OCI-LY7 (cell line): ENCODE measurements at regions not wholly inside any gene's neighbourhood (a gene's known extent, or its start where the extent isn't known, plus 50 kb on each side); places are given as distances from the start of the nearest gene placed in this dataset.

Source experiments
- BruUV-seq: library from RNA; stranded (reverse); fragments of 400-500 nt; replicated peaks from 2 replicates; lab custom pipeline; 2021; lab: Mats Ljungman, UMichigan
- CTCF ChIA-PET: fragments of 300-600 bp; sonication (Branson Sonifier 250); formaldehyde crosslinking; loops from one replicate; lab custom pipeline; 2022; ENCODE audit warnings: antibody characterized with exemption; ENCODE audit not compliant: unreplicated experiment; lab: Charles Lee
- POLR2A ChIA-PET: fragments of 300-600 bp; sonication (Branson Sonifier 250); formaldehyde crosslinking; loops from one replicate; lab custom pipeline; 2022; ENCODE audit warnings: antibody characterized with exemption; lab: Charles Lee
- DNase-seq: peaks from one replicate; pipeline ENCODE4 v3.0.0-alpha.2; 2015; ENCODE audit warnings: low spot score
- H2AFZ ChIP-seq: fragments of 200-600 bp; sonication (generic), shearing (Covaris generic); 2 replicates; pipeline ENCODE4 v1.6.1; 2014; ENCODE audit warnings: mild to moderate bottlenecking, antibody characterized with exemption, low read length, moderate library complexity
- H3K27ac ChIP-seq: fragments of 200-600 bp; sonication (generic); 2 replicates; pipeline ENCODE4 v1.5.1; 2014; ENCODE audit warnings: mixed run types, low read depth, mild to moderate bottlenecking, moderate library complexity, low read length, inconsistent platforms; ENCODE audit not compliant: poor library complexity, severe bottlenecking
- H3K36me3 ChIP-seq: fragments of 200-600 bp; sonication (generic); 2 replicates; pipeline ENCODE4 v1.6.1; 2014; ENCODE audit warnings: mild to moderate bottlenecking, antibody characterized with exemption, low read length, moderate library complexity, mixed read lengths; ENCODE audit not compliant: insufficient read depth
- H3K4me1 ChIP-seq: fragments of 200-600 bp; sonication (generic); 2 replicates; pipeline ENCODE4 v1.5.1; 2014; ENCODE audit warnings: mild to moderate bottlenecking, low read length; ENCODE audit not compliant: insufficient read depth, poor library complexity, severe bottlenecking
- H3K4me2 ChIP-seq: fragments of 200-600 bp; sonication (generic); 2 replicates; pipeline ENCODE4 v1.6.1; 2014; ENCODE audit warnings: mild to moderate bottlenecking, low read length
- H3K4me3 ChIP-seq: fragments of 200-600 bp; sonication (generic); 2 replicates; pipeline ENCODE4 v1.5.1; 2014; ENCODE audit warnings: mild to moderate bottlenecking, low read depth, low read length; ENCODE audit not compliant: poor library complexity, severe bottlenecking
- H3K79me2 ChIP-seq: fragments of 200-600 bp; sonication (generic); 2 replicates; pipeline ENCODE4 v1.6.1; 2016; ENCODE audit warnings: low read depth, mild to moderate bottlenecking, low read length, moderate library complexity, mixed read lengths; ENCODE audit not compliant: insufficient read depth
- H3K9me2 ChIP-seq: fragments of 200-600 bp; sonication (generic); 2 replicates; pipeline ENCODE4 v1.6.1; 2016; ENCODE audit warnings: mild to moderate bottlenecking, low read length, mixed read lengths; ENCODE audit not compliant: insufficient read depth
- H3K9me3 ChIP-seq: fragments of 200-600 bp; sonication (generic); 2 replicates; pipeline ENCODE4 v1.6.1; 2014; ENCODE audit warnings: mild to moderate bottlenecking, mixed run types, low read length, mixed read lengths
- H4K20me1 ChIP-seq: fragments of 200-600 bp; sonication (generic); 2 replicates; pipeline ENCODE4 v1.6.1; 2014; ENCODE audit warnings: mild to moderate bottlenecking, antibody characterized with exemption, low read length, moderate library complexity, mixed read lengths; ENCODE audit not compliant: insufficient read depth
- EZH2phosphoT487 ChIP-seq: fragments of 200-600 bp; sonication (generic); IDR thresholded peaks from 2 replicates; pipeline ENCODE4 v1.6.1; 2018; ENCODE audit warnings: low read depth, borderline replicate concordance, mild to moderate bottlenecking, mixed run types, antibody characterized with exemption, low read length, moderate library complexity, mixed read lengths
- intact Hi-C: fragments of 100-400 bp; cut with micrococcal nuclease; formaldehyde crosslinking; loops from one replicate; pipeline ENCODE4 v1.10.0; 2022; ENCODE audit not compliant: unreplicated experiment
- TF ChIP-seq, protein P1 (sequence below): fragments of 200-600 bp; sonication (generic); conservative IDR thresholded peaks from 2 replicates; pipeline ENCODE4 v1.5.1; 2014; ENCODE audit warnings: mild to moderate bottlenecking, antibody characterized with exemption, low read length, moderate library complexity, mixed read lengths

GRCh38 chrX:9378980-9379696, 85.7 kb upstream of the TBL1X start:
- no TSS peak for BruUV-seq
- DNase-seq = no peak
- no peaks in the 10 kb centered on the region for H3K9me2 ChIP-seq
- no peaks in the 10 kb centered on the region for H3K4me1 ChIP-seq
- ChIA-PET CTCF (interaction anchor here (0.6 kb wide), 1 partner anchor 1004 kb away, joined by 3 read pairs; no protein-coding TSS in a partner anchor), POLR2A (no interaction called here)
- no peaks in the 10 kb centered on the region for H3K79me2 ChIP-seq
- H3K36me3 ChIP-seq = no peaks in the 10 kb centered on the region
- intact Hi-C loops = no loop called here
- TF ChIP-seq, protein P1, sequence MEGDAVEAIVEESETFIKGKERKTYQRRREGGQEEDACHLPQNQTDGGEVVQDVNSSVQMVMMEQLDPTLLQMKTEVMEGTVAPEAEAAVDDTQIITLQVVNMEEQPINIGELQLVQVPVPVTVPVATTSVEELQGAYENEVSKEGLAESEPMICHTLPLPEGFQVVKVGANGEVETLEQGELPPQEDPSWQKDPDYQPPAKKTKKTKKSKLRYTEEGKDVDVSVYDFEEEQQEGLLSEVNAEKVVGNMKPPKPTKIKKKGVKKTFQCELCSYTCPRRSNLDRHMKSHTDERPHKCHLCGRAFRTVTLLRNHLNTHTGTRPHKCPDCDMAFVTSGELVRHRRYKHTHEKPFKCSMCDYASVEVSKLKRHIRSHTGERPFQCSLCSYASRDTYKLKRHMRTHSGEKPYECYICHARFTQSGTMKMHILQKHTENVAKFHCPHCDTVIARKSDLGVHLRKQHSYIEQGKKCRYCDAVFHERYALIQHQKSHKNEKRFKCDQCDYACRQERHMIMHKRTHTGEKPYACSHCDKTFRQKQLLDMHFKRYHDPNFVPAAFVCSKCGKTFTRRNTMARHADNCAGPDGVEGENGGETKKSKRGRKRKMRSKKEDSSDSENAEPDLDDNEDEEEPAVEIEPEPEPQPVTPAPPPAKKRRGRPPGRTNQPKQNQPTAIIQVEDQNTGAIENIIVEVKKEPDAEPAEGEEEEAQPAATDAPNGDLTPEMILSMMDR = no peak
- no peak for TF ChIP-seq EZH2phosphoT487
- H4K20me1 ChIP-seq = no peaks in the 10 kb centered on the region
- no peak overlapping the region for H3K4me2 ChIP-seq
- no peaks in the 10 kb centered on the region for H3K9me3 ChIP-seq
- H2AFZ ChIP-seq = no peak overlapping the region
- no peak overlapping the region for H3K4me3 ChIP-seq
- H3K27ac ChIP-seq = no peak overlapping the region

DNA sequence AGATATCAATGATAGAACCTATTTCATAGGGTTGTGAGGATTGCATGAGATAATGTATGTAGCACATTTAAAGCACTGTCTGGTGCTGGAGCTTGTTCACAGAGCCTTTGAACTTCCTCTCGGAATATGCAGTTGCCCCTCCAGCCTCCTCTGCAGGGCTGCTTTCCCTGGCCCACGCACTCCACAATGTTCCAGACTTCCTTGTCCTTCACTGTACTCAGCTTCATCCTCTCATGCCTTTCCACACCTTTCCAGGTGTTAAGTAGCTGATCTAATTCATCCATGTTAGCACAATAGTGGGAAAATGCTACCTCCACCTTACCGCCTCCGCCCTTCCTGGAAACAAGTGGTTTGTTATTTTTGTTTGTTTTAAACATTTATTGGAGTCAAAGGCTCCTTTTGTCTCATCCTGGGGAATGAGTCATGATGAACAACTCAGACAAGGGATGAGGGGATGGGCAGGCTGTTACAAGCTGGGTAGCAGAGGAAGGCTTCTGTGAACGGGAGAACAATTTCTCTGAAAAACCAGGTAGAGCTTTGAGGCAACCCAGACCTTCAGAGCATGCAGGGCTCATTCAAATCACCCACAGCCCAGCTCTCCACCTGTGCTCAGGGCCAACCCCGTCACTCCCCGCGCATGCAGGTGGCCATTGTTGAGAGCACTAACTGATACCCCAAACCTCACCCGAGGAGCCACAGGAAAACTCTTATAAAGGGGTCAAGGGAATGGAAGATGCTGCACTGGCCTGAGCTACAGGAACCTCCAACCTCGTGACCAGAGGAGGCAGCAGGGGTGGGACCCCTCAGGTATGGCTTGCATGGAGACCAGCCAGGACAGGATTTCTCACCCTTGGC, 84.9 kb upstream of the TBL1X start:
- Histone ChIP-seq H3K9me2 (no peaks in the 10 kb centered on the region), H3K27ac (no peak overlapping the region), H2AFZ (no peak overlapping the region), H3K4me2 (no peak overlapping the region), H3K9me3 (no peaks in the 10 kb centered on the region), H3K36me3 (no peaks in the 10 kb centered on the region), H4K20me1 (no peaks in the 10 kb centered on the region), H3K4me3 (no peak overlapping the region), H3K79me2 (no peaks in the 10 kb centered on the region), H3K4me1 (no peaks in the 10 kb centered on the region)
- DNase-seq = no peak
- POLR2A ChIA-PET = no interaction called here
- intact Hi-C loops = no loop called here
- CTCF ChIA-PET = interaction anchor here (0.6 kb wide), 1 partner anchor 1003 kb away, joined by 3 read pairs; no protein-coding TSS in a partner anchor
- TF ChIP-seq EZH2phosphoT487 = no peak
- no TSS peak for BruUV-seq

- ChIA-PET CTCF (no interaction called here), POLR2A (no interaction called here)
- H3K4me2 ChIP-seq = no peak overlapping the region
- H2AFZ ChIP-seq = no peak overlapping the region
- no peak overlapping the region for H3K27ac ChIP-seq
- DNase-seq = no peak
- no peak overlapping the region for H3K4me3 ChIP-seq
- H3K9me2 ChIP-seq = no peaks in the 10 kb centered on the region
- no peaks in the 10 kb centered on the region for H4K20me1 ChIP-seq
- H3K36me3 ChIP-seq = no peaks in the 10 kb centered on the region
- no peaks in the 10 kb centered on the region for H3K79me2 ChIP-seq
- no TSS peak for BruUV-seq
- H3K4me1 ChIP-seq = no peaks in the 10 kb centered on the region
- H3K9me3 ChIP-seq = no peaks in the 10 kb centered on the region
- TF ChIP-seq, protein P1 = no peak
- no peak for TF ChIP-seq EZH2phosphoT487
- intact Hi-C loops = no loop called here
These were observed 81.2 kb upstream of the TBL1X start for GRCh38 chrX:9383655-9384054.
